ENCODE measurements at regions not wholly inside any gene's neighbourhood (a gene's known extent, or its start where the extent isn't known, plus 50 kb on each side); places are given as distances from the start of the nearest gene placed in this dataset.
A peak's percentile ranks its signal among the peaks of the same experiment; 100 is the strongest.

- ATAC-seq: no peak
- Mint-ChIP-seq H3K4me3 (no peak overlapping the region), H3K9me3 (peaks cover 5% of the 10 kb centered on the region), H3K27me3 (peaks cover 17% of the 10 kb centered on the region), H3K4me1 (no peaks in the 10 kb centered on the region), H3K27ac (no peak overlapping the region), H3K36me3 (no peaks in the 10 kb centered on the region)
Observed at GRCh38 chr18:26697186-26697884, 149.0 kb upstream of the KCTD1 start.

GRCh38 chr18:26696786-26697185 is 148.4 kb upstream of the KCTD1 start:
- ATAC-seq: no peak
- Mint-ChIP-seq H3K9me3 (peaks cover 5% of the 10 kb centered on the region), H3K27me3 (peaks cover 17% of the 10 kb centered on the region), H3K4me1 (no peaks in the 10 kb centered on the region), H3K36me3 (no peaks in the 10 kb centered on the region), H3K4me3 (no peak overlapping the region), H3K27ac (no peak overlapping the region)

GRCh38 chr18:26696308-26696707 is 148.0 kb upstream of the KCTD1 start:
- Mint-ChIP-seq H3K9me3 (peaks cover 8% of the 10 kb centered on the region), H3K36me3 (no peaks in the 10 kb centered on the region), H3K27ac (no peak overlapping the region), H3K4me3 (no peak overlapping the region), H3K27me3 (peaks cover 17% of the 10 kb centered on the region), H3K4me1 (no peaks in the 10 kb centered on the region)
- ATAC-seq: no peak

DNA sequence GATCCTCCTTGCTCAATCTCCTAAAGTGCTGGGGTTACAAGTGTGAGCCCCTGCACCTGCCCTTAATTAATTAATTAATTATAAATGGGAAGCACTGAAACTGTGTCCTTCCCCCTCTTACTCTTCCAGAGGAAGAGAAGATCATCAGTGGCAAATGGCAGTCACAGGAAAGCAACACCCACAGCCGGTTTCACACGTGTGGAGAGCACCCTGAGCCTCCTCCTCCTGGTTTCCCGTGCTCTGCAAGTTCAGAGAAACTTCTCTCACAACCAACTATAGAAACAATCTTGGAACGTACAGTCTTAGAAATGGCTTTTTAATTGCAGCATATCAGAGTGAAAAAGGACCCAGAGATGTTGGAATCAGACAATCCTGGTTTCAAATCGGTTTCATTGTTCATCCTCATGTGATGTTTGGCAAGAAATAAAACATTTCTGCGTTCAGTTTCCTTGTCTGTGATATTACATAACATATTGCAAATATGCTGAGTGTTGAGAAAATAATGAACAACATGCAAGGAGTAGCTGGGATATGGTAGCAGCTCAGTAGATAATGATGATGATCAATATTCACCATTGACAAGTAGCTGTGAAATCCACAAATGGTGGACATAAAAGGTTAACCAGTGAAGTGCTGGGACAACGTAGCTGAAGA is 141.0 kb upstream of the KCTD1 start:
- H3K9me3 Mint-ChIP-seq: peaks cover 3% of the 10 kb centered on the region
- H3K4me3 Mint-ChIP-seq: no peak overlapping the region
- H3K4me1 Mint-ChIP-seq: no peaks in the 10 kb centered on the region
- no peaks in the 10 kb centered on the region for H3K27me3 Mint-ChIP-seq
- no peak overlapping the region for H3K27ac Mint-ChIP-seq
- ATAC-seq: no peak
- no peaks in the 10 kb centered on the region for H3K36me3 Mint-ChIP-seq

GRCh38 chr18:26686532-26686931 is 138.2 kb upstream of the KCTD1 start:
- H3K4me3 Mint-ChIP-seq: no peak overlapping the region
- ATAC-seq: no peak
- no peaks in the 10 kb centered on the region for H3K4me1 Mint-ChIP-seq
- peaks cover 2% of the 10 kb centered on the region for H3K9me3 Mint-ChIP-seq
- H3K27me3 Mint-ChIP-seq: no peaks in the 10 kb centered on the region
- no peaks in the 10 kb centered on the region for H3K36me3 Mint-ChIP-seq
- no peak overlapping the region for H3K27ac Mint-ChIP-seq

DNA sequence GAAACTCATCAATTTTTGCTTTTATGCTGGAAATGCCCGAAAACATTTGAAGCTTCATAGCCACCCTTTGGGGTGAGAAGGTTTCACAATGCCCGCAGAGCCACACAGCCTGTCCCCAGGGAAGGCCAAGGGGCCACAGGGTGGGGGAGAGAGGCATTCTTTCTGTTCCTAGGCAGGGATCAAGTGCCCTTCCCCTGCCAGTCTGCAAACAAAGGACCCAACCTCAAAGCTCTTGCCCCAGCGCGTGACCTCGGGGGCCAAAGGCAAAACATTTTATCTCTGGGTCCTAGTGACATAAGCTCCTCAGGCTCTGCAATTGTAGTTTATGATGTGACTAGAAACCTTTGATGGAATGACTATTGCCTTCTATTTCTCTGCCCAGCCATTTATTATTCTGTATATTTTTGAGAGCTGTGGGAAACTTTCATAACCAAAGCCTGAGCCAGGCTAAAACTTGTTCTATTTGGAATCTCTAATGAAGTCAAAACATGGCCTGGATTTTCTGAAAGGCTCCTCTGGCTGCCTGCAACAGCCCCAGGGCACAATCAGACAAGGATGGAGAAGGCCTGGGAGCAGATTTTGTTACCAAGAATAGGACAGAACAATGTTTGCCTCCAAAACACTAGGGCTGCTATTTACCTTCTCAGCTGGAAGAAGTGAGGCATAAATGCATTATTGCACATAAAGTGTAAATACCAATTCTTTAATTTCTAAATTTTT is 137.2 kb upstream of the KCTD1 start:
- Mint-ChIP-seq H3K9me3 (no peaks in the 10 kb centered on the region), H3K4me3 (no peak overlapping the region), H3K27me3 (no peaks in the 10 kb centered on the region), H3K36me3 (no peaks in the 10 kb centered on the region), H3K4me1 (no peaks in the 10 kb centered on the region), H3K27ac (no peak overlapping the region)
- no peak for ATAC-seq

- no peak for ATAC-seq
- H3K27me3 Mint-ChIP-seq: peaks cover 9% of the 10 kb centered on the region
Observed at GRCh38 chr18:26677957-26678356, 129.6 kb upstream of the KCTD1 start.

GRCh38 chr18:26667046-26667445 is 118.7 kb upstream of the KCTD1 start:
- peaks cover 29% of the 10 kb centered on the region for H3K27me3 Mint-ChIP-seq
- H3K36me3 Mint-ChIP-seq: no peaks in the 10 kb centered on the region
- ATAC-seq: no peak
- no peaks in the 10 kb centered on the region for H3K9me3 Mint-ChIP-seq
- no peak overlapping the region for H3K4me3 Mint-ChIP-seq
- no peak overlapping the region for H3K27ac Mint-ChIP-seq
- no peaks in the 10 kb centered on the region for H3K4me1 Mint-ChIP-seq

More at GRCh38 chr18:26677957-26678356, 129.6 kb upstream of the KCTD1 start:
- H3K27ac Mint-ChIP-seq: no peak overlapping the region
- H3K9me3 Mint-ChIP-seq: peaks cover 3% of the 10 kb centered on the region
- H3K4me1 Mint-ChIP-seq: no peaks in the 10 kb centered on the region
- no peaks in the 10 kb centered on the region for H3K36me3 Mint-ChIP-seq
- H3K4me3 Mint-ChIP-seq: no peak overlapping the region

GRCh38 chr18:26662996-26663395 is 114.6 kb upstream of the KCTD1 start:
- no peak for ATAC-seq
- no peaks in the 10 kb centered on the region for H3K36me3 Mint-ChIP-seq
- no peak overlapping the region for H3K27ac Mint-ChIP-seq
- peaks cover 45% of the 10 kb centered on the region for H3K27me3 Mint-ChIP-seq
- H3K9me3 Mint-ChIP-seq: no peaks in the 10 kb centered on the region
- no peaks in the 10 kb centered on the region for H3K4me1 Mint-ChIP-seq
- no peak overlapping the region for H3K4me3 Mint-ChIP-seq

- Mint-ChIP-seq H3K9me3 (no peaks in the 10 kb centered on the region), H3K27ac (no peak overlapping the region), H3K36me3 (no peaks in the 10 kb centered on the region), H3K4me3 (peak overlapping the region; percentile 78), H3K4me1 (peaks cover 8% of the 10 kb centered on the region), H3K27me3 (peaks cover 63% of the 10 kb centered on the region)
- no peak for ATAC-seq
Observed at GRCh38 chr18:26657631-26658581, 109.6 kb upstream of the KCTD1 start.

GRCh38 chr18:26656944-26657536 is 108.7 kb upstream of the KCTD1 start:
- H3K9me3 Mint-ChIP-seq: no peaks in the 10 kb centered on the region
- H3K4me1 Mint-ChIP-seq: peaks cover 8% of the 10 kb centered on the region
- H3K36me3 Mint-ChIP-seq: no peaks in the 10 kb centered on the region
- peaks cover 69% of the 10 kb centered on the region for H3K27me3 Mint-ChIP-seq
- peak overlapping the region; percentile 78 for H3K4me3 Mint-ChIP-seq
- peak; percentile 60 for ATAC-seq
- no peak overlapping the region for H3K27ac Mint-ChIP-seq

GRCh38 chr18:26656431-26656943 is 108.1 kb upstream of the KCTD1 start:
- peak; percentile 24 for ATAC-seq
- H3K4me3 Mint-ChIP-seq: peak overlapping the region; percentile 53
- peaks cover 8% of the 10 kb centered on the region for H3K4me1 Mint-ChIP-seq
- H3K27ac Mint-ChIP-seq: no peak overlapping the region
- no peaks in the 10 kb centered on the region for H3K9me3 Mint-ChIP-seq
- peaks cover 74% of the 10 kb centered on the region for H3K27me3 Mint-ChIP-seq
- H3K36me3 Mint-ChIP-seq: no peaks in the 10 kb centered on the region

DNA sequence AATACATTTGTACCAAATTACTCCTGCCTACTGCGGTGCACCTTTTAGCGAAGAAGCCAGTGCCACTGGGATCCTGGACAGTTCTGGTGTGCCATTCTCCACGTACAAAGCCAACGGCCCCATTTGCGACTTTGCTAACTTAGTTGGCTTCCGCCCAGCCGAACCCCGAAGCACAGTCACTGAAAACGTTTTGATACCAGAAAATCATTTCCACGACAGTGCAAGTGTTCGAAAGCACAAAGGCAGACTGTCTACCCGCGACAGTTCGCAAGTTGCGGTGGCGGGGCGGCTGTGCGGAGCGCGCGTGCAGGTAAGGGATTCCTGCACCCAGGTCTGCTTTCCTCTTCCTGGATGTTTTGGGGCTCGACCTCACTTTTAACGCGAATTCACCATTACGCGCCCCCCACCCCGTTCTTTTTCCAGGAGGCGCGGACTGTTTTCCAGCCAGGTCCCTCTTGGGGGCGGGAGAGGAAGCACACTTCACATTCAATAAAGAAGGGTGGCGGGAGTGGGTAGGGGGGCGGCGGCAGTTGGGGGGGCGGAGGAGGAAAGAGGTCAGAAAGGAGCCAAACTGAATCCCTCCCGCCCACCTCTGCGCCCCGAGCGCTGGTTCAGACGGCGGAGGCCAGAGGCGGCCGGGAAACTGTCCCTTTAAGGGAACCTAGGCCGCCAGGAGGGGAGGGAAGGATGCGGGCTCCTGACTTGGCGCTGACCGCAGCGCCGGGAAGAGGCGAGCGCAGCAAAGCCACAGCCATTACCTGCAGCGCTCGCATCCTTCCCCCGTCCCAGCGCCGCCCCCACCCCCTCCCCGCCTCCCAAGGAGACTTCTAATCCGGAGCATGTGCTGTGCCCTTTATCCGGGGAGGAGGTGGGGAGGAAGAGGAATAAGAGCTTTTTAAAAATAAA is 107.4 kb upstream of the KCTD1 start:
- Mint-ChIP-seq H3K4me3 (peak overlapping the region; percentile 53), H3K9me3 (no peaks in the 10 kb centered on the region), H3K27me3 (peaks cover 78% of the 10 kb centered on the region), H3K36me3 (no peaks in the 10 kb centered on the region), H3K4me1 (peaks cover 8% of the 10 kb centered on the region), H3K27ac (no peak overlapping the region)
- ATAC-seq: no peak

Measured in stimulated activated memory B cell treated with anti-CD40 and anti-IgM and Interleukin-4, amounts not matched to agents 10 μg/mL and 1 μg/mL and 100 μg/mL, for 72 hours (primary cell).